ENCODE measurements at regions not wholly inside any gene's neighbourhood (a gene's known extent, or its start where the extent isn't known, plus 50 kb on each side); places are given as distances from the start of the nearest gene placed in this dataset.

DNA sequence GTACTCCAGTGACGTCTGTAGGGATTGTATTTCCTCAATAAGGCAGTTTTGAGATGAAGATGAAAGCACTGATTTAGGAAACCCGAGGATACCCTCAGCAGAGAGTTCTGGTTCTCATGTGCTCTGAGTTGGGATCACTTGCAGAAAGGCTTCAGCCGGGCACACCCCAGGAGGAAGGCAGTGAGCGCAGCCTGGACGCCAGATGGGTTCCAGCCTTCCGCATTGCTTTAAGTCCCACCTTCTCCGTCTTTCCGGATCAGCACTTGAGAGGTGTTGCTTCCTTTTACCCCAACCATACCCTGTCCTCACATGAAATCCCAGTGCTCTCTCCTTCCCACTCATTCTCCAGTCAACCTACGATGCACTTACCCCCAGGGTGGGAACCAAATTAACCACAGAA lies 239.5 kb upstream of the CADM1 start:
- no peak for DNase-seq
- peaks cover 8% of the 10 kb centered on the region for H3K27me3 Mint-ChIP-seq (ENCODE audit: unreplicated experiment)
- H3K4me3 Mint-ChIP-seq (ENCODE audit: unreplicated experiment), result peak overlapping the region; percentile 66
- peaks cover 61% of the 10 kb centered on the region for H3K4me1 Mint-ChIP-seq (ENCODE audit: low read depth, unreplicated experiment)
- peaks cover 5% of the 10 kb centered on the region for H3K36me3 Mint-ChIP-seq (ENCODE audit: unreplicated experiment)
- TF ChIP-seq, protein P1, sequence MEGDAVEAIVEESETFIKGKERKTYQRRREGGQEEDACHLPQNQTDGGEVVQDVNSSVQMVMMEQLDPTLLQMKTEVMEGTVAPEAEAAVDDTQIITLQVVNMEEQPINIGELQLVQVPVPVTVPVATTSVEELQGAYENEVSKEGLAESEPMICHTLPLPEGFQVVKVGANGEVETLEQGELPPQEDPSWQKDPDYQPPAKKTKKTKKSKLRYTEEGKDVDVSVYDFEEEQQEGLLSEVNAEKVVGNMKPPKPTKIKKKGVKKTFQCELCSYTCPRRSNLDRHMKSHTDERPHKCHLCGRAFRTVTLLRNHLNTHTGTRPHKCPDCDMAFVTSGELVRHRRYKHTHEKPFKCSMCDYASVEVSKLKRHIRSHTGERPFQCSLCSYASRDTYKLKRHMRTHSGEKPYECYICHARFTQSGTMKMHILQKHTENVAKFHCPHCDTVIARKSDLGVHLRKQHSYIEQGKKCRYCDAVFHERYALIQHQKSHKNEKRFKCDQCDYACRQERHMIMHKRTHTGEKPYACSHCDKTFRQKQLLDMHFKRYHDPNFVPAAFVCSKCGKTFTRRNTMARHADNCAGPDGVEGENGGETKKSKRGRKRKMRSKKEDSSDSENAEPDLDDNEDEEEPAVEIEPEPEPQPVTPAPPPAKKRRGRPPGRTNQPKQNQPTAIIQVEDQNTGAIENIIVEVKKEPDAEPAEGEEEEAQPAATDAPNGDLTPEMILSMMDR (IDR thresholded peaks at IDR 0.05; ENCODE audit: partially characterized antibody, unreplicated experiment), result no peak
- peaks cover 11% of the 10 kb centered on the region for H3K9me3 Mint-ChIP-seq (ENCODE audit: unreplicated experiment)
- H3K27ac Mint-ChIP-seq (ENCODE audit: unreplicated experiment), result peak overlapping the region; percentile 98

DNA sequence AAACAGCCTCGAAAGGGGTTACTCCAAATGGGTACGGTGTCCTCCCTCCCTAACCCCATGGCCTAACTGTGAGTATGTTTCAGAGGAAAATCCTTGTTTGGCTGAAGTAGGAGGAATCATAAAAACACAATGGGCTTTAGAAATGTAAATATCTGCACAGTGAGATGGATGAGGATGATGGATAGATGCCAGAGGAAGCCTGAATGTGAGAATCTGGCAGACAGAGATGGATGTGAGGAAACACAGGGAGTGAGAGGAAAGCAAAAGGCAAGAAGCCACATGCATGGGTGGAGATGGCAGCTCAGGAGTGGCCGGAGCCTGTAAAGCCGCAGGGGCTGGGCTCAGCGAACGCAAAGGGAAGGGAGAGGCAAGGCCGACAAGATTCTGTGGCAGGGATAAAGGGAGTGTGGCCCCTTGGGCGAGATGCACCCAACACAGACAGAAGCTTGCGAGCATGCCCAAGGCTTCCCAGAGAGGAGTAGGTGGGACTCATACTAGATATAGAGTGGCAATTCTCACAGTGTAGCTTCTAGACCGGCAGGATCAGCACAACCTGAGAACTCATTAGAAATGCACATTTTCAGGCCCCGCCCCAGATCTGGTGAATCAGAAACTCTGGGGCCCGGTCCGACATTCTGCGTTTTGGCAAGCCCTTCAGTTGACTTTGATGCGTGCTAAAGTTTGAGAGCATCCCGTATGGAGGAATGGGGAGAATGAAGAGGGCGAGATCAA lies 237.3 kb upstream of the CADM1 start:
- Mint-ChIP-seq H3K4me3 (ENCODE audit: unreplicated experiment) (no peak overlapping the region), H3K27ac (ENCODE audit: unreplicated experiment) (peak overlapping the region; percentile 77), H3K36me3 (ENCODE audit: unreplicated experiment) (peaks cover 5% of the 10 kb centered on the region), H3K4me1 (ENCODE audit: low read depth, unreplicated experiment) (peaks cover 52% of the 10 kb centered on the region), H3K9me3 (ENCODE audit: unreplicated experiment) (peaks cover 10% of the 10 kb centered on the region), H3K27me3 (ENCODE audit: unreplicated experiment) (peaks cover 8% of the 10 kb centered on the region)
- TF ChIP-seq, protein P1 (IDR thresholded peaks at IDR 0.05; ENCODE audit: partially characterized antibody, unreplicated experiment), result no peak
- DNase-seq, result no peak

DNA sequence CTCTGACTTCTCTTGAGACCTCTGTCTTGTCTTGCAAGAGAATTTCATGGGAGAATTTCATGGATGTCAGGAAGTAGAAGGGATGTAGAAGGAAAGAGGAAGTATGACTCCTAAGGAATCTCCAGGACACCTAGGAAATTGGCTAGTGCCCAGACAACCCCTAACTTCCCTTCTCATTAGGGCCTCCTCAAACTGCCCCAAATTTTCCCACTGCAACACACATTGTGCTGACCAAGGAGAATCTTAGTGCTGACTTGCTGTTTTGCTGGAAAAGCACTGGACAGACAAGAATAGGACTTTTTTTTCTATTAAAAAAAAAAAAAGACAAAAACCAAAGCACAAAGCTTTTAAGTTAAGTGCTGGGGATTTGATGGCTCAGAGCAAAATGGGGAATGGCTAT lies 236.1 kb upstream of the CADM1 start:
- H3K9me3 Mint-ChIP-seq (ENCODE audit: unreplicated experiment), result peaks cover 10% of the 10 kb centered on the region
- H3K4me3 Mint-ChIP-seq (ENCODE audit: unreplicated experiment), result no peak overlapping the region
- TF ChIP-seq, protein P1 (IDR thresholded peaks at IDR 0.05; ENCODE audit: partially characterized antibody, unreplicated experiment), result no peak
- H3K36me3 Mint-ChIP-seq (ENCODE audit: unreplicated experiment), result peaks cover 5% of the 10 kb centered on the region
- H3K27me3 Mint-ChIP-seq (ENCODE audit: unreplicated experiment), result peaks cover 4% of the 10 kb centered on the region
- no peak for DNase-seq
- peaks cover 43% of the 10 kb centered on the region for H3K4me1 Mint-ChIP-seq (ENCODE audit: low read depth, unreplicated experiment)
- H3K27ac Mint-ChIP-seq (ENCODE audit: unreplicated experiment), result no peak overlapping the region

DNA sequence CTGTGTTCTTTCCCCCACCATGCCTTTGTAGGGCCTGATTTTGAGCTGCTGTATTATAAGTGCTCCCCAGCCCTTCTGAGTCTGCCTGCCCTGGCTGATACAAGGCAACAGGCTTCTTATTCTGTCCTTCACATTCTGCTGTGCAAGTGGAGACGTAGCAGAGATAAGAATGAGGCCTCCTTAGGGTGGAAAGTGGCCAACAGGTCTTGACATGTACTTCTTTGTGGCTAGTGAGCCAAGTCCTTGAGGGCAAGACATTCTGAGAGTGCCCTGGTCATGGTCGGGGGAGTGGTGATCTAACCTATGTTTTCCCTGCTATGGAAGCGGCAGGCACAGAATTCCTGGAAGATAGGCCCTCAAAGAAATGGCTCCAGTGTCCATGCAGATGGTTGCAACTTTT lies 235.7 kb upstream of the CADM1 start:
- peaks cover 4% of the 10 kb centered on the region for H3K27me3 Mint-ChIP-seq (ENCODE audit: unreplicated experiment)
- H3K4me3 Mint-ChIP-seq (ENCODE audit: unreplicated experiment), result no peak overlapping the region
- H3K4me1 Mint-ChIP-seq (ENCODE audit: low read depth, unreplicated experiment), result peaks cover 38% of the 10 kb centered on the region
- TF ChIP-seq, protein P1 (IDR thresholded peaks at IDR 0.05; ENCODE audit: partially characterized antibody, unreplicated experiment), result no peak
- H3K9me3 Mint-ChIP-seq (ENCODE audit: unreplicated experiment), result peaks cover 10% of the 10 kb centered on the region
- no peak for DNase-seq
- H3K36me3 Mint-ChIP-seq (ENCODE audit: unreplicated experiment), result peaks cover 5% of the 10 kb centered on the region
- no peak overlapping the region for H3K27ac Mint-ChIP-seq (ENCODE audit: unreplicated experiment)

DNA sequence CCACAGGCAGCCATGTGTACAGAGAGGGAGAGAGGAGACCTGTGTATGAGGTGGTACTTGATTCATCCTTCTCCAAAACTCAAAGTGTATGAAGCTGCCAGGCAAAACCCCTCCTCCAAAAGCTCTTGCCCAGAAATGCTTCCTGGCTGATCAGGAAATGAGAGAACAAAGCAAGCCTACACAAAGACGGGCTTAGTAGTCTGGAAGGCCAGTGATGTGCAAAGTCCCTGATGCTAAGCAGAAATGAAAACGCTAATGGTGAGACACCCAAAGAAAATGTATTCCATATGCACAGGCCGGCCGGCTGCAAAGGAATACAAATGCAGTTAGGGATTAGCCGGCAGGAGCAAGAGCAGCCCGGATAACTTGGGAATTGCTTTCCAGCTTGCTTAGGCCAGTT lies 234.9 kb upstream of the CADM1 start:
- DNase-seq, result no peak
- H3K9me3 Mint-ChIP-seq (ENCODE audit: unreplicated experiment), result peaks cover 6% of the 10 kb centered on the region

More for the DNA sequence above, 234.9 kb upstream of the CADM1 start:
- Mint-ChIP-seq H3K4me1 (ENCODE audit: low read depth, unreplicated experiment) (peaks cover 33% of the 10 kb centered on the region), H3K27me3 (ENCODE audit: unreplicated experiment) (peaks cover 4% of the 10 kb centered on the region), H3K27ac (ENCODE audit: unreplicated experiment) (no peak overlapping the region), H3K36me3 (ENCODE audit: unreplicated experiment) (peaks cover 5% of the 10 kb centered on the region), H3K4me3 (ENCODE audit: unreplicated experiment) (no peak overlapping the region)
- TF ChIP-seq, protein P1 (IDR thresholded peaks at IDR 0.05; ENCODE audit: partially characterized antibody, unreplicated experiment), result no peak
